ENCODE measurements at regions not wholly inside any gene's neighbourhood (a gene's known extent, or its start where the extent isn't known, plus 50 kb on each side); places are given as distances from the start of the nearest gene placed in this dataset.

DNA sequence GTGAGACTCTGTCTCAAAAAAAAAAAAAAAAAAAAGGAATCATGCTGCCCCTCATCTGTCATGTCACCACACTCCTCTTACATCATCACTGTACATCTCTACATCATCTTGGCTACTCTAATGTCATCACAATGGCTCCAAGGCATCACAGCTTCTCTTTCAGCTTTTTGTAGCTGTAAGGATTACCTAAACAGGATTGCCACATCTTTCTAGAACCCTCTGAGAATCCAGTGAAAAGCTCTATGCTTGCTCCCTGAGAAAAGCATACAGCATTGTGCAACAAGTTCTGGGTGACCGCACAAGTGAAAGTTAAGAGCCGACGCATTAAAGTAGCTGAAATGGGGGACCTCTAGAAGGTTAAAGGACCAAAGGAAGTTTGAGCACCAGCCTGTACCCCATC, 272.5 kb downstream of the C12orf50 start:
- TF ChIP-seq CTCF (IDR thresholded peaks at IDR 0.05) (no peak), POLR2AphosphoS5 (IDR thresholded peaks at IDR 0.05) (no peak)

Measured in prostate gland (tissue), 2 donors.